Thyroid gland (tissue), 4 donors: ENCODE measurements at regions not wholly inside any gene's neighbourhood (a gene's known extent, or its start where the extent isn't known, plus 50 kb on each side); places are given as distances from the start of the nearest gene placed in this dataset.

Experiments used
- CTCF ChIP-seq, 6 experiments: fragments of 200-600 bp in 3 of 6; fragments of 450-650 bp in 3 of 6; sonication (generic) in 3 of 6; IDR thresholded peaks; one replicate each; pipeline ENCODE4 v1.5.1; 2016 to 2019; ENCODE audit warnings: antibody characterized with exemption in 6 of 6, mild to moderate bottlenecking in 2 of 6, inconsistent platforms in 1 of 6, moderate library complexity in 1 of 6
- POLR2A ChIP-seq, 2 donors: fragments of 450-650 bp; IDR thresholded peaks; one replicate each; pipeline ENCODE4 v1.6.1; 2017; ENCODE audit warnings: antibody characterized with exemption in 2 of 2, mild to moderate bottlenecking in 2 of 2, moderate library complexity in 1 of 2

GRCh38 chrX:4963432-4963831, 1250.0 kb upstream of the PRKX start:
- TF ChIP-seq POLR2A (IDR thresholded peaks at IDR 0.05) (no peak), CTCF (IDR thresholded peaks at IDR 0.05) (no peak)
